ENCODE measurements at regions not wholly inside any gene's neighbourhood (a gene's known extent, or its start where the extent isn't known, plus 50 kb on each side); places are given as distances from the start of the nearest gene placed in this dataset.

- TF ChIP-seq, protein P1, sequence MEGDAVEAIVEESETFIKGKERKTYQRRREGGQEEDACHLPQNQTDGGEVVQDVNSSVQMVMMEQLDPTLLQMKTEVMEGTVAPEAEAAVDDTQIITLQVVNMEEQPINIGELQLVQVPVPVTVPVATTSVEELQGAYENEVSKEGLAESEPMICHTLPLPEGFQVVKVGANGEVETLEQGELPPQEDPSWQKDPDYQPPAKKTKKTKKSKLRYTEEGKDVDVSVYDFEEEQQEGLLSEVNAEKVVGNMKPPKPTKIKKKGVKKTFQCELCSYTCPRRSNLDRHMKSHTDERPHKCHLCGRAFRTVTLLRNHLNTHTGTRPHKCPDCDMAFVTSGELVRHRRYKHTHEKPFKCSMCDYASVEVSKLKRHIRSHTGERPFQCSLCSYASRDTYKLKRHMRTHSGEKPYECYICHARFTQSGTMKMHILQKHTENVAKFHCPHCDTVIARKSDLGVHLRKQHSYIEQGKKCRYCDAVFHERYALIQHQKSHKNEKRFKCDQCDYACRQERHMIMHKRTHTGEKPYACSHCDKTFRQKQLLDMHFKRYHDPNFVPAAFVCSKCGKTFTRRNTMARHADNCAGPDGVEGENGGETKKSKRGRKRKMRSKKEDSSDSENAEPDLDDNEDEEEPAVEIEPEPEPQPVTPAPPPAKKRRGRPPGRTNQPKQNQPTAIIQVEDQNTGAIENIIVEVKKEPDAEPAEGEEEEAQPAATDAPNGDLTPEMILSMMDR (conservative IDR thresholded peaks at IDR 0.05), result no peak
- H3K4me3 Mint-ChIP-seq, result no peak overlapping the region
- H3K27ac Mint-ChIP-seq (ENCODE audit: unreplicated experiment), result no peak overlapping the region
- DNase-seq (ENCODE audit: low read depth, low spot score), result no peak
- no peaks in the 10 kb centered on the region for H3K4me1 Mint-ChIP-seq
- H3K9me3 Mint-ChIP-seq, result no peaks in the 10 kb centered on the region
- no peaks in the 10 kb centered on the region for H3K27me3 Mint-ChIP-seq (ENCODE audit: low read depth)
- no peaks in the 10 kb centered on the region for H3K36me3 Mint-ChIP-seq (ENCODE audit: low read depth)
These were observed 232.0 kb downstream of the LACC1 start for GRCh38 chr13:44111701-44112100.

GRCh38 chr13:44112700-44113329 lies 233.1 kb downstream of the LACC1 start:
- TF ChIP-seq, protein P1 (conservative IDR thresholded peaks at IDR 0.05), result no peak
- DNase-seq (ENCODE audit: low read depth, low spot score), result no peak

DNA sequence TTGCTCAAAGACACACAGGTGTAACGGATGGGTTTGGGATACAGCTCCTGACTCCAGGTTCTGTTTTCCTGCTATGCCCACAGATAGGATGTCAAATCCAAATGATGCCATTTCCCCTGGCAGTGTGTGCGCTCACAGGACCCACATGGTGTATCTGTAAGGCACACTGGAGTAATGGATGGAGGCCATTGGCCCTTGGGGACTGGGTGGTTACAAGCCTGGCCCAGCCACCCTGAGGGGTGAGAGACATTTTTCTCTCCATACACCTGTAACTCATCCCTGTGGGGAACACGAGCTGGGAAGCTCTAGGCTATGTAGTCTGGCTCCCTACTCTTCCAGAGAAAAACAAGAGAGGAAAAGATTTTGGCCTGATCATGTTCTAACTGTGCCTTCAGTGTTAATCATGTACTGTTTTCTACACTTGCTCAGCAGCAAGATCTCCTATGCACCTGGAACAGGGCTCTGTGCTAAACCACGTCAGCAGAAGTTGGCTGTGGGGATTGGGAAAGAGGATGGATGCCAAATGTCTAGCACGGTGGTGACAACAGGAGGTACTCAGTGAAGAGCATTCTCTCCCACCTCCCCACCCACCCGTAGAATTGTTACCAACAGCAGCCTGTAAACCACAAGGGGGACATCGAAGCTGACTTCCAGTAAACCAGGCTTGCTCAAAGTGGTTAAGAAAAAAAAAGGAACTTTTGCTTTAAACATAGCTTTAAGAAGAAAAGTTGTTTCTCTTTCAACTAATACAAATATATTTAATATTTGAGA lies 237.0 kb downstream of the LACC1 start:
- peak overlapping the region; percentile 59 for H3K27ac Mint-ChIP-seq (ENCODE audit: unreplicated experiment)
- no peaks in the 10 kb centered on the region for H3K36me3 Mint-ChIP-seq (ENCODE audit: low read depth)
- H3K27me3 Mint-ChIP-seq (ENCODE audit: low read depth), result peaks cover 5% of the 10 kb centered on the region
- H3K4me1 Mint-ChIP-seq, result peaks cover 17% of the 10 kb centered on the region
- TF ChIP-seq, protein P1 (conservative IDR thresholded peaks at IDR 0.05), result no peak
- no peak for DNase-seq (ENCODE audit: low read depth, low spot score)
- no peaks in the 10 kb centered on the region for H3K9me3 Mint-ChIP-seq
- no peak overlapping the region for H3K4me3 Mint-ChIP-seq

More at GRCh38 chr13:44112700-44113329, 233.1 kb downstream of the LACC1 start:
- H3K36me3 Mint-ChIP-seq (ENCODE audit: low read depth), result no peaks in the 10 kb centered on the region
- H3K27me3 Mint-ChIP-seq (ENCODE audit: low read depth), result no peaks in the 10 kb centered on the region
- H3K27ac Mint-ChIP-seq (ENCODE audit: unreplicated experiment), result no peak overlapping the region
- no peaks in the 10 kb centered on the region for H3K9me3 Mint-ChIP-seq
- H3K4me3 Mint-ChIP-seq, result no peak overlapping the region
- H3K4me1 Mint-ChIP-seq, result no peaks in the 10 kb centered on the region

DNA sequence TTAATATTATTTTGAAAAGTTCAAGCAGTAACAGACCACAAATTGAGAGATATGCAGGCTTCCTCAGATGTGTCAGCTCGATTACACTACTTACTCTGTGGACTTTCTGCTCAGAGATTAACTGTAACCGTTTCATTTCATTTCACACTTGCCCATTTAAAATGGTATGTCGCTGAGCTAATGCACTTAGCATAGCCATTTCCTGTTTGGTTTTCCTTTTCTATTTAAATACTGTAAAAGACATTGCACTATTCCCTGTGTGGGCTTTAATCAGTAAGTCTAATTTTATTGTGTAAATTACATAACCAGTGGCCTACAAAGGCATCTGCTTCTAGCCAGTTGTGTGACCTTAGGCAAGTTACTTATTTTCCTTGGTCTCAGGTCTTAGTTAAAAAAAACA lies 237.6 kb downstream of the LACC1 start:
- no peak overlapping the region for H3K4me3 Mint-ChIP-seq
- no peaks in the 10 kb centered on the region for H3K36me3 Mint-ChIP-seq (ENCODE audit: low read depth)
- no peaks in the 10 kb centered on the region for H3K9me3 Mint-ChIP-seq
- DNase-seq (ENCODE audit: low read depth, low spot score), result no peak
- H3K4me1 Mint-ChIP-seq, result peaks cover 17% of the 10 kb centered on the region
- H3K27ac Mint-ChIP-seq (ENCODE audit: unreplicated experiment), result no peak overlapping the region
- TF ChIP-seq, protein P1 (conservative IDR thresholded peaks at IDR 0.05), result no peak
- peaks cover 5% of the 10 kb centered on the region for H3K27me3 Mint-ChIP-seq (ENCODE audit: low read depth)

DNA sequence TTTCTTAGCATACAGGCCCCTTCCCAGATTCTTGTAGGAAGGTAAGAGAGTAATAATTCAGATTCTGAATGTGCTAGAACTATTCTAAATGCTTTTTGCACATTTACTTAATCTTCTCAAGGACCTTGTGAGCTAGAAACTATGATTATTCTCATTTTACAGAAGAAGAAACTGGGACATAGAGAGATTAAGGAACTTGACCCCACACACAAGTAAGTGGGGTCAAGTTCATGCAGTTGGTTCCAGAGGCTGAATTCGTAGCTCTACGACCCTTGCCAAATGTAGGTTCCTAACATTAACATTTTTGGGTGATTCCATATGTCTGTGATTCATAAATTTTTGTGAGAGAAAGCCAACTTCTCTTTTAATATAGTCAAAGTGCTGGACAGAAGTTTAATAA lies 238.1 kb downstream of the LACC1 start:
- Mint-ChIP-seq H3K9me3 (no peaks in the 10 kb centered on the region), H3K27ac (ENCODE audit: unreplicated experiment) (no peak overlapping the region), H3K36me3 (ENCODE audit: low read depth) (no peaks in the 10 kb centered on the region), H3K4me1 (peaks cover 17% of the 10 kb centered on the region), H3K27me3 (ENCODE audit: low read depth) (peaks cover 5% of the 10 kb centered on the region), H3K4me3 (no peak overlapping the region)
- TF ChIP-seq, protein P1 (conservative IDR thresholded peaks at IDR 0.05), result no peak
- no peak for DNase-seq (ENCODE audit: low read depth, low spot score)
